Chondrocyte (in vitro differentiated cells): ENCODE measurements at regions not wholly inside any gene's neighbourhood (a gene's known extent, or its start where the extent isn't known, plus 50 kb on each side); places are given as distances from the start of the nearest gene placed in this dataset.
A peak's percentile ranks its signal among the peaks of the same experiment; 100 is the strongest.

ENCODE experiments used
- DNase-seq: peaks from one replicate; pipeline ENCODE4 v3.0.0; 2021; ENCODE audit warnings: mixed read lengths, low spot score
- H3K27ac Mint-ChIP-seq: one replicate; pipeline ENCODE4 v1.8.0; 2021; ENCODE audit warnings: mild to moderate bottlenecking, moderate library complexity, mixed read lengths; ENCODE audit not compliant: unreplicated experiment
- H3K27me3 Mint-ChIP-seq: 2 replicates; pipeline ENCODE4 v1.8.0; 2021; ENCODE audit warnings: low read depth, mixed read lengths
- H3K36me3 Mint-ChIP-seq: 2 replicates; pipeline ENCODE4 v1.8.0; 2021; ENCODE audit warnings: low read depth, mixed read lengths
- H3K4me1 Mint-ChIP-seq: 2 replicates; pipeline ENCODE4 v1.8.0; 2021; ENCODE audit warnings: low read depth, mild to moderate bottlenecking, mixed read lengths
- H3K4me3 Mint-ChIP-seq: one replicate; pipeline ENCODE4 v1.8.0; 2021; ENCODE audit warnings: mild to moderate bottlenecking, moderate library complexity, mixed read lengths; ENCODE audit not compliant: unreplicated experiment
- H3K9me3 Mint-ChIP-seq: 2 replicates; pipeline ENCODE4 v1.8.0; 2021; ENCODE audit warnings: low read depth, mixed read lengths
- CTCF ChIP-seq: fragments of 200-600 bp; sonication (generic); IDR thresholded peaks from 2 replicates; pipeline ENCODE4 v1.5.0; 2021; ENCODE audit warnings: antibody characterized with exemption, mild to moderate bottlenecking, moderate library complexity

- DNase-seq, result no peak
- no peaks in the 10 kb centered on the region for H3K4me1 Mint-ChIP-seq
Observed at GRCh38 chr5:91221917-91222316, 161.2 kb downstream of the ARRDC3 start.

GRCh38 chr5:91219803-91220371 is 163.2 kb downstream of the ARRDC3 start:
- DNase-seq, result no peak
- H3K36me3 Mint-ChIP-seq, result no peaks in the 10 kb centered on the region
- no peaks in the 10 kb centered on the region for H3K4me1 Mint-ChIP-seq
- TF ChIP-seq CTCF, result peak; percentile 72
- H3K9me3 Mint-ChIP-seq, result no peaks in the 10 kb centered on the region
- no peak overlapping the region for H3K4me3 Mint-ChIP-seq
- no peak overlapping the region for H3K27ac Mint-ChIP-seq
- no peaks in the 10 kb centered on the region for H3K27me3 Mint-ChIP-seq

More at GRCh38 chr5:91221917-91222316, 161.2 kb downstream of the ARRDC3 start:
- H3K27ac Mint-ChIP-seq, result no peak overlapping the region
- no peaks in the 10 kb centered on the region for H3K27me3 Mint-ChIP-seq
- no peaks in the 10 kb centered on the region for H3K36me3 Mint-ChIP-seq
- H3K9me3 Mint-ChIP-seq, result no peaks in the 10 kb centered on the region
- TF ChIP-seq CTCF, result no peak
- no peak overlapping the region for H3K4me3 Mint-ChIP-seq

- no peaks in the 10 kb centered on the region for H3K4me1 Mint-ChIP-seq
- H3K27ac Mint-ChIP-seq, result no peak overlapping the region
- no peaks in the 10 kb centered on the region for H3K36me3 Mint-ChIP-seq
- no peak for TF ChIP-seq CTCF
- H3K27me3 Mint-ChIP-seq, result no peaks in the 10 kb centered on the region
- no peaks in the 10 kb centered on the region for H3K9me3 Mint-ChIP-seq
- no peak for DNase-seq
- H3K4me3 Mint-ChIP-seq, result no peak overlapping the region
Observed at GRCh38 chr5:91219091-91219802, 163.9 kb downstream of the ARRDC3 start.

- Mint-ChIP-seq H3K27me3 (no peaks in the 10 kb centered on the region), H3K4me3 (no peak overlapping the region), H3K9me3 (no peaks in the 10 kb centered on the region), H3K36me3 (no peaks in the 10 kb centered on the region), H3K4me1 (no peaks in the 10 kb centered on the region), H3K27ac (no peak overlapping the region)
- TF ChIP-seq CTCF, result no peak
- no peak for DNase-seq
Observed at GRCh38 chr5:91217859-91218258, 165.3 kb downstream of the ARRDC3 start.

GRCh38 chr5:91214571-91214970 is 168.5 kb downstream of the ARRDC3 start:
- Mint-ChIP-seq H3K36me3 (no peaks in the 10 kb centered on the region), H3K4me1 (no peaks in the 10 kb centered on the region), H3K27ac (no peak overlapping the region), H3K9me3 (no peaks in the 10 kb centered on the region), H3K4me3 (no peak overlapping the region), H3K27me3 (no peaks in the 10 kb centered on the region)
- TF ChIP-seq CTCF, result no peak
- DNase-seq, result no peak
